ENCODE measurements at regions not wholly inside any gene's neighbourhood (a gene's known extent, or its start where the extent isn't known, plus 50 kb on each side); places are given as distances from the start of the nearest gene placed in this dataset.
"Not testable (repeated sequence)": the region's sequence is repeated elsewhere in the genome, so short reads cannot be mapped to it uniquely, and the experiment has no call there.

DNA sequence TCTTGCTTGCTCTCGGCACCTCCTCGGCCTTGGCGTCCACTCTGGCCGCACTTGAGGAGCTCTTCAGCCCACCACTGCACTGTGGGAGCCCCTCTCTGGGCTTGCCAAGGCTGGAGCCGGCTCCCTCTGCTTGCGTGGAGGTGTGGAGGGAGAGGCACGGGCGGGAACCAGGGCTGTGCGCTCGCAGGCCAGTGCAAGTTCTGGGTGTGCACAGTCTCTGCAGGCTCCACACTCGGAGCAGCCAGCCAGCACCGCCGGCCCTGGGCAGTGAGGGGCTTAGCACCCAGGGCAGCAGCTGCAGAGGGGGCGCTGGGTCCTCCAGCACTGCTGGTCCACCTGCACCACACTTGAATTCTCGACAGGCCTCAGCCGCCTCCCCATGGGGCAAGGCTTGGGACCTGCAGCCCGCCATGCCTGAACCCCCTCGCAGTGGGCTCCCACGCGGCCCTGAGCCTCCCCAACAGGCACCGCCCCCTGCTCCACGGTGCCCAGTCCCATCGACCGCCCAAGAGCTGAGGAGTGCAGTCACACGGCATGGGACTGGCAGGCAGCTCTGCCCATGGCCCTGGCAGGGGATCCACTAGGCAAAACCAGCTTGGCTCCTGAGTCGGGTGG is 411.2 kb upstream of the CHAC2 start:
- DNase-seq (ENCODE audit: low read depth), result no peak

GRCh38 chr2:53353135-53354114 is 414.2 kb upstream of the CHAC2 start:
- peak; percentile 19 for DNase-seq (ENCODE audit: low read depth)

DNA sequence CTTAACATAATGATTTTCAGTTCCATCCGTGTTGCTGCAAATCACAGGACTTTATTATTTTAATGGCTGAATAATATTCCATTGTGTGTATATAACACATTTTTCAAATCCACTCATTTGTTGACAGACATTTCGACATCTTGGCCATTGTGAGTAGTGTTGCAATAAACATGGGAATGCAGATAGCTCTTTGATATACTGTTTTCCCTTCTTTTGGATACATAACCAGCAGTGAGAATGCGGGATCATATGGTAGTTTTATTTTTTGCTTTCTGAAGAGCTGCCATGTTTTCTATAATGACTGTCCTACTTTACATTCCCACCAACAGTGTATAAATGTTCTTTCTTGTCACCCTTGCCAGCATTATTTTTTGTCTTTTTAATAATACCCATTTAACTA is 420.3 kb upstream of the CHAC2 start:
- no peak for DNase-seq (ENCODE audit: low read depth)

- no peak for DNase-seq (ENCODE audit: low read depth)
These were observed 425.4 kb upstream of the CHAC2 start for GRCh38 chr2:53342248-53342647.

DNA sequence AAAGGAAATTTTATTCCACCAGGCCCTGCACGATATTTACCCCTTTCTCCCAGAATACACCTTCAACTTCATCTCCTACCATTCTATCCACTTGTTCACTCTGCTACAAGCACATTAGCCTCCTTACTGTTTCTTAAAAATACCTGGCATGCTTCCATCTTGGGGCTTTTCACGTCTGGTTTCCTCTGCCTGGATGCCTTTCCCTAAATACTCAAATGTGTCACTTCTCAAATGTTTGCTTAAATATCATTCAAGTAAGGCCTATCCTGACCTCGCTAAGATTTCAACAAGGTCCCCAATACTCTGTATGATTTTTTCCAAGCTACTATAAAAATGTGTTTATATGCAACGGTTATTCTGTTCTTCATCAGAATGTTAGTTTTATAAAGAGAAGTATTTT is 433.0 kb upstream of the CHAC2 start:
- no peak for DNase-seq (ENCODE audit: low read depth)

GRCh38 chr2:53331667-53332066 is 435.9 kb upstream of the CHAC2 start:
- DNase-seq (ENCODE audit: low read depth), result no peak

- no peak for DNase-seq (ENCODE audit: low read depth)
These were observed 449.7 kb upstream of the CHAC2 start for GRCh38 chr2:53317861-53318260.

GRCh38 chr2:53315149-53315548 is 452.5 kb upstream of the CHAC2 start:
- no peak for DNase-seq (ENCODE audit: low read depth)

GRCh38 chr2:53314718-53315117 is 452.9 kb upstream of the CHAC2 start:
- no peak for DNase-seq (ENCODE audit: low read depth)

DNA sequence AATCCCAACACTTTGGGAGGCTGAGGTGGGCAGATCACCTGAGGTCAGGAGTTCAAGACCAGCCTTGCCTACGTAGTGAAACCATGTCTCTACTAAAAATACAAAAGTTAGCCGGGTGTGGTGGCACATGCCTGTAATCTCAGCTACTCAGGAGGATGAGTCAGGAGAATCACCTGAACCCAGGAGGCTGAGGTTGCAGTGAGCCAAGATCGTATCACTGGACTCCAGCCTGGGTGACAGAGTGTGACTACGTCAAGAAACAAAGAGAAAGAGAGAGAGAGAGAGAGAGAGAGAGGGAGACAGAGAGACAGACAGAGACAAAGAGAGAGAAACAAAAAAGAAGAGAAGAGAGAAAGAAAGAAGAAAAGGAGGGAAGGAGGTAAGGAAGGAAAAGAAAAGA is 454.0 kb upstream of the CHAC2 start:
- DNase-seq (ENCODE audit: low read depth), result not testable (repeated sequence)

- no peak for DNase-seq (ENCODE audit: low read depth)
These were observed 454.9 kb upstream of the CHAC2 start for GRCh38 chr2:53312721-53313120.

GRCh38 chr2:53312181-53312580 is 455.4 kb upstream of the CHAC2 start:
- DNase-seq (ENCODE audit: low read depth), result no peak

- DNase-seq (ENCODE audit: low read depth), result no peak
These were observed 464.5 kb upstream of the CHAC2 start for GRCh38 chr2:53303012-53303578.

DNA sequence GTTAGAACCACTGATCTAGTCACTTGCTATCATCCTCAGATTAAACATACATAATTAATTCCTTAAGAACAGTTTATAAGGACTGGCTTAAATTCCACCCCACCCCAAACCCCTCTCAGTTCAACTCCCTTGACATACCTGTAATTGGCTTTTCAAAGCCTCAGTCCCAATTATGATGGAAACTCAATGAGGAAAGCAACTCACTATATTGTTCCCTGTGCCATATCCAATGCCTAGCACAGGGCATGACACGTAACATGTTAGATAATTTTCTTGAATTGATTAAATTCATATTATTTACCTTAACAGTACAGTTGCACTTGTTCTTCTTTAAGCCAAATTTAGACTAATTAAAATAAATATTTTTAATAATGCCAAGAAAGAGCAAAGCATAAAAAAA is 465.1 kb upstream of the CHAC2 start:
- no peak for DNase-seq (ENCODE audit: low read depth)

DNA sequence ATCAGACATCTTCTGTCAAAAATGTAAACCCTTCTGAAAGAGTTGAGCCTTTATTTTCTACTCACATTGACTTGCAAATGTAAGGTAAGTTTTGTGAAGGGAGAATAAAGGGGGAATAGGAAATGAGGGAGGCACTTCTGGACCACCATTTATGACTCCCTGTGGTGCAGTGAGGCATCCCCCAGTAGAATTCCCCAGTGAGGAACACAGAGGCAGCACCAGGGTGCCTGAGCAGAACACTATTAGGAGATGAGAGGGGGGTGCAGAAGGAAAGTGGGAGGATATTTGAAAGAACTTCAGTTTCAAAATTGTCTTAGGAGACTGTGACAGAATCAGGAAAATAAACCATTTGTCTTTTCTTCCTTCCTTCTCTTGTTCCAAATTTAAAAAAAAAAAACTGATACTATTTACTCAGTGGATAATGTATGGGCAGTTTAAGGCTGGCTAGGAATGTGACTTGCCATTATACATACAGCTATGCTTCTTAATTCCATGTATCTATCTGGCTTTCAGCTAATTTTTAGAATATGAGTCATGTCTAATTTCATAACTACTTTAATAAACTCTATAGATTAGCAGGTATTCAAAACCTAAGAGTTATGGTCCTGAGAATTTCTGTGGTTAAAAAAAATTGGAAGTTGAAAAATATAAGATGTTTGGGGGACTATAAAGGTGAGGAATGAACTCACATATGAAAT is 478.1 kb upstream of the CHAC2 start:
- no peak for DNase-seq (ENCODE audit: low read depth)

DNA sequence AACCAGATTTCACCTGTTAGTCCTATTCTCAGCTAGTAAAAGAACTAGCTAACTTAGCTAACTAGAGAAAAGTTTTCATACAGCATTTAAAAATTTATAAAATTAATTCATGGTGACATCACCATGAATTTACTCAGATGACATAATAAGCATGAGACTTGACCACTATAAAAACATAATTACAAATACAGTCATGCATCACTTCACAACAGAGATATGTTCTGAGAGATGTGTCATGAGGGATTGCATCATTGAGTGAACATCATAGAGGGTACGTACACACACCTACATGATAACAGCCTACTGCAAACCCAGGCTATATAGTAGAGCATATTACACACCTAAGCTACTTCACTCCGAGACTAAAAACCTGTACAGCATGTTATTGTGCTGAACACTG is 481.3 kb upstream of the CHAC2 start:
- DNase-seq (ENCODE audit: low read depth), result peak; percentile 9

DNA sequence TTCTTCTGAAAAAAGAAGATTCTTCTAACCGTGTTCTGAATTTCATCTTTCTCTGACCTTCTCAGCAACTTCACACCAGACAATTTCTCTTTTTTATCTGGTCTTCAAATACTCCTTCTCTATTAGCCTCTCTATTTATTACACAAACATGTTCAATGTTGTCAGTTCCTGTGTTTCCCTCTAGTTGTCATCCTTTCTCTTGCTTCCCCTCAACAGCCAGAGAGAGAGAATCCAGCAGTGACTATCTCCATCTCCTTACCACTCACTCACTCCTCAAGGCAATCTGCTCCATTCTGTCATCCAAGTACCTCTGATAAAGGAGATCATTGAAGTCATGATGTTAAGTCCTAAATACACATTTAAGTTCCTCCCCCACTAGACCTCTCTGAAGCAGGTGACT is 491.9 kb upstream of the CHAC2 start:
- DNase-seq (ENCODE audit: low read depth), result no peak

- DNase-seq (ENCODE audit: low read depth), result no peak
These were observed 499.0 kb upstream of the CHAC2 start for GRCh38 chr2:53268626-53269025.

DNA sequence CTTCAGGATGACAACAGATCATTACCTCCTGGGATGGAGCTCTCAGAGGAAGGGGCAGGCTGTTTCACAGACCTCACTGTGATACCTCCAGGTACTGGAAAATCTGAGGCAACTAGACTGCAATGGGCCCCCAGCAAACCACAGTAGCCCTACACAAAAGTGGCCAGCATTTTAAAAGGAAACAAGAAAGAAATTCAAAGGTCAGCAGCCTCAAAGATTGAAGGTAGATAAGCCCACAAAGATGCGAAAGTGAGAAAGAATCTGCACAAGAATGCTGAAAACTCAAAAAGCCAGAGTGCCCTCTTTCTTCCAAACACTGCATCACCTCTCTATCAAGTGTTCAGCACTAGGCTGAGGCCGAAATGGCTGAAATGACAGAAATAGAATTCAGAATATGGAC is 499.5 kb upstream of the CHAC2 start:
- DNase-seq (ENCODE audit: low read depth), result no peak

- DNase-seq (ENCODE audit: low read depth), result no peak
These were observed 501.9 kb upstream of the CHAC2 start for GRCh38 chr2:53265544-53266299.

DNA sequence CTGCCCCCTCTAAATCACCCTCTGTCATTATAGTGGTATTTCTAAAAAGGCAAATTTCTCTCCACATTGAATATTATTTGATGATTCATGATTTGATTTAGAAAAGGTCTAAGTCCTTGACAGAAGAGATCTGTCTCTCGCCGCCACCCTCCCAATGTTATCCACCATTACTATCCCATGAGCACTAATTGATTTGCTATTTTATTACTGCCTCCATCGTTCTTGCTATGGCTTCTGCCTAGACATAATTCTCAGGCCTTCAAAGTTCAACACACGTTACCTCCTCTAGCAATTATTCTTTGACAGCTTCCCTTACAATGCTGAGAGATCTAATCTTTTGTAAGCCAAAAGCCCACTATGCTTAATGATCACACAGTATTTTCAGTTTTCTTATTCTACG is 507.0 kb upstream of the CHAC2 start:
- DNase-seq (ENCODE audit: low read depth), result no peak

All from non-pigmented ciliary epithelial cell (primary cell).